ENCODE measurements at regions not wholly inside any gene's neighbourhood (a gene's known extent, or its start where the extent isn't known, plus 50 kb on each side); places are given as distances from the start of the nearest gene placed in this dataset.
"Not testable (repeated sequence)": the region's sequence is repeated elsewhere in the genome, so short reads cannot be mapped to it uniquely, and the experiment has no call there.

GRCh38 chr3:198096015-198096414, 136.0 kb downstream of the LMLN start:
- H3K27ac Mint-ChIP-seq: no peak overlapping the region
- peaks cover 5% of the 10 kb centered on the region for H3K4me1 Mint-ChIP-seq
- ChIA-PET CTCF (interaction anchor here (1.2 kb wide), 1 partner anchor 16 kb away, joined by 3 read pairs; no protein-coding TSS in a partner anchor), POLR2A (no interaction called here)
- peaks cover 4% of the 10 kb centered on the region for H3K36me3 Mint-ChIP-seq (ENCODE audit: low read depth)
- DNase-seq: no peak
- H3K4me3 Mint-ChIP-seq: no peak overlapping the region
- peaks cover 19% of the 10 kb centered on the region for H3K9me3 Mint-ChIP-seq
- H3K27me3 Mint-ChIP-seq: peaks cover 22% of the 10 kb centered on the region

- Mint-ChIP-seq H3K36me3 (ENCODE audit: low read depth) (peaks cover 4% of the 10 kb centered on the region), H3K27ac (no peak overlapping the region), H3K4me1 (peaks cover 5% of the 10 kb centered on the region), H3K4me3 (no peak overlapping the region), H3K9me3 (peaks cover 19% of the 10 kb centered on the region), H3K27me3 (peaks cover 22% of the 10 kb centered on the region)
- DNase-seq: no peak
- ChIA-PET POLR2A (no interaction called here), CTCF (no interaction called here)
These were observed 137.0 kb downstream of the LMLN start for GRCh38 chr3:198097048-198097447.

GRCh38 chr3:198098661-198099081, 138.7 kb downstream of the LMLN start:
- CTCF ChIA-PET; H3K4me1 Mint-ChIP-seq; H3K36me3 Mint-ChIP-seq (ENCODE audit: low read depth); DNase-seq; POLR2A ChIA-PET; H3K27me3 Mint-ChIP-seq: not testable (repeated sequence)
- Mint-ChIP-seq H3K9me3 (peaks cover 17% of the 10 kb centered on the region), H3K27ac (peak overlapping the region; percentile 65), H3K4me3 (peak overlapping the region; percentile 15)

GRCh38 chr3:198103070-198103469, 143.1 kb downstream of the LMLN start:
- Mint-ChIP-seq H3K9me3 (peaks cover 20% of the 10 kb centered on the region), H3K4me1 (peaks cover 12% of the 10 kb centered on the region)
- H3K27ac Mint-ChIP-seq; POLR2A ChIA-PET; H3K36me3 Mint-ChIP-seq (ENCODE audit: low read depth); CTCF ChIA-PET; H3K27me3 Mint-ChIP-seq; H3K4me3 Mint-ChIP-seq; DNase-seq: not testable (repeated sequence)

GRCh38 chr3:198106265-198106664, 146.2 kb downstream of the LMLN start:
- peaks cover 10% of the 10 kb centered on the region for H3K27me3 Mint-ChIP-seq
- ChIA-PET POLR2A (no interaction called here), CTCF (no interaction called here)
- peak overlapping the region; percentile 83 for H3K27ac Mint-ChIP-seq
- H3K4me3 Mint-ChIP-seq: peak overlapping the region; percentile 44
- DNase-seq: no peak
- peaks cover 4% of the 10 kb centered on the region for H3K36me3 Mint-ChIP-seq (ENCODE audit: low read depth)
- H3K9me3 Mint-ChIP-seq: peaks cover 20% of the 10 kb centered on the region
- peaks cover 7% of the 10 kb centered on the region for H3K4me1 Mint-ChIP-seq

GRCh38 chr3:198107840-198108734, 148.1 kb downstream of the LMLN start:
- Mint-ChIP-seq H3K4me3 (no peak overlapping the region), H3K36me3 (ENCODE audit: low read depth) (peaks cover 7% of the 10 kb centered on the region), H3K27me3 (peaks cover 20% of the 10 kb centered on the region), H3K9me3 (peaks cover 23% of the 10 kb centered on the region), H3K4me1 (peaks cover 10% of the 10 kb centered on the region), H3K27ac (no peak overlapping the region)
- CTCF ChIA-PET: no interaction called here
- DNase-seq: no peak
- POLR2A ChIA-PET: no interaction called here

GRCh38 chr3:198109883-198110282, 149.9 kb downstream of the LMLN start:
- no peak overlapping the region for H3K27ac Mint-ChIP-seq
- H3K4me3 Mint-ChIP-seq: no peak overlapping the region
- CTCF ChIA-PET: no interaction called here
- H3K9me3 Mint-ChIP-seq: peaks cover 23% of the 10 kb centered on the region
- POLR2A ChIA-PET: no interaction called here
- H3K4me1 Mint-ChIP-seq: peaks cover 17% of the 10 kb centered on the region
- DNase-seq: no peak
- H3K36me3 Mint-ChIP-seq (ENCODE audit: low read depth): peaks cover 12% of the 10 kb centered on the region
- H3K27me3 Mint-ChIP-seq: peaks cover 36% of the 10 kb centered on the region

- ChIA-PET CTCF (interaction anchor here (1.6 kb wide), 1 partner anchor 32 kb away, joined by 5 read pairs; no protein-coding TSS in a partner anchor), POLR2A (no interaction called here)
- Mint-ChIP-seq H3K36me3 (ENCODE audit: low read depth) (peaks cover 8% of the 10 kb centered on the region), H3K27me3 (peaks cover 44% of the 10 kb centered on the region), H3K9me3 (peaks cover 18% of the 10 kb centered on the region), H3K4me1 (peaks cover 9% of the 10 kb centered on the region), H3K27ac (no peak overlapping the region), H3K4me3 (no peak overlapping the region)
- no peak for DNase-seq
These were observed 152.0 kb downstream of the LMLN start for GRCh38 chr3:198112031-198112430.

GRCh38 chr3:198113206-198114053, 153.4 kb downstream of the LMLN start:
- peaks cover 10% of the 10 kb centered on the region for H3K9me3 Mint-ChIP-seq
- ChIA-PET POLR2A (no interaction called here), CTCF (no interaction called here)
- H3K27me3 Mint-ChIP-seq: peaks cover 44% of the 10 kb centered on the region
- H3K27ac Mint-ChIP-seq: no peak overlapping the region
- peaks cover 9% of the 10 kb centered on the region for H3K4me1 Mint-ChIP-seq
- no peak for DNase-seq
- H3K36me3 Mint-ChIP-seq (ENCODE audit: low read depth): peaks cover 8% of the 10 kb centered on the region
- no peak overlapping the region for H3K4me3 Mint-ChIP-seq

- CTCF ChIA-PET; POLR2A ChIA-PET; DNase-seq; H3K4me3 Mint-ChIP-seq; H3K36me3 Mint-ChIP-seq (ENCODE audit: low read depth); H3K4me1 Mint-ChIP-seq; H3K27ac Mint-ChIP-seq; H3K9me3 Mint-ChIP-seq: not testable (repeated sequence)
- H3K27me3 Mint-ChIP-seq: peaks cover 43% of the 10 kb centered on the region
These were observed 154.5 kb downstream of the LMLN start for GRCh38 chr3:198114516-198114915.

GRCh38 chr3:198122184-198122583, 162.2 kb downstream of the LMLN start:
- H3K4me3 Mint-ChIP-seq; H3K27ac Mint-ChIP-seq; POLR2A ChIA-PET; CTCF ChIA-PET; DNase-seq; H3K9me3 Mint-ChIP-seq; H3K4me1 Mint-ChIP-seq; H3K36me3 Mint-ChIP-seq (ENCODE audit: low read depth): not testable (repeated sequence)
- H3K27me3 Mint-ChIP-seq: peaks cover 13% of the 10 kb centered on the region

GRCh38 chr3:198137038-198137835, 177.2 kb downstream of the LMLN start:
- H3K27ac Mint-ChIP-seq; CTCF ChIA-PET; H3K9me3 Mint-ChIP-seq; H3K36me3 Mint-ChIP-seq (ENCODE audit: low read depth); POLR2A ChIA-PET; H3K4me3 Mint-ChIP-seq; H3K27me3 Mint-ChIP-seq; DNase-seq; H3K4me1 Mint-ChIP-seq: not testable (repeated sequence)

GRCh38 chr3:198138205-198138604, 178.2 kb downstream of the LMLN start:
- CTCF ChIA-PET; H3K4me3 Mint-ChIP-seq; H3K27me3 Mint-ChIP-seq; H3K36me3 Mint-ChIP-seq (ENCODE audit: low read depth); H3K9me3 Mint-ChIP-seq; DNase-seq; POLR2A ChIA-PET; H3K27ac Mint-ChIP-seq; H3K4me1 Mint-ChIP-seq: not testable (repeated sequence)

All from activated CD4-positive, alpha-beta T cell treated with anti-CD3 and anti-CD28 coated beads, Interleukin-2, amount 10 ng/mL, durations not matched to agents 7 days and 5 days (primary cell).